Keratinocyte (primary cell): ENCODE measurements at regions not wholly inside any gene's neighbourhood (a gene's known extent, or its start where the extent isn't known, plus 50 kb on each side); places are given as distances from the start of the nearest gene placed in this dataset.

Experiments used
- DNase-seq: peaks from one replicate; pipeline ENCODE4 v3.0.0-alpha.2; 2011; ENCODE audit warnings: low read depth, missing footprints, low spot score
- FAIRE-seq: peaks from 2 replicates; lab custom pipeline; 2011; peaks lifted over from hg19 to GRCh38; lab: Jason Lieb, UNC
- H2AFZ ChIP-seq: 2 replicates; pipeline ENCODE4 v1.6.0; 2012; ENCODE audit warnings: low read length, control low read depth, inconsistent platforms; ENCODE audit not compliant: control insufficient read depth
- H3K27ac ChIP-seq: 2 replicates; pipeline ENCODE4 v1.5.1; 2011; ENCODE audit warnings: low read length; ENCODE audit not compliant: control insufficient read depth, insufficient read depth
- H3K27me3 ChIP-seq: 3 replicates; pipeline ENCODE4 v1.6.0; 2011; ENCODE audit warnings: low read length; ENCODE audit not compliant: control insufficient read depth, insufficient read depth; ENCODE audit errors: extremely low read depth
- H3K36me3 ChIP-seq, 2 experiments: 2 replicates in 1 of 2; 3 replicates in 1 of 2; pipeline ENCODE4 v1.5.1; 2011; ENCODE audit warnings: low read length in 2 of 2, mild to moderate bottlenecking in 1 of 2; ENCODE audit not compliant: control insufficient read depth in 2 of 2, insufficient read depth in 2 of 2; ENCODE audit errors: extremely low read depth in 1 of 2
- H3K4me1 ChIP-seq: 3 replicates; pipeline ENCODE4 v1.5.1; 2011; ENCODE audit warnings: low read length; ENCODE audit not compliant: control insufficient read depth, insufficient read depth; ENCODE audit errors: extremely low read depth
- H3K4me2 ChIP-seq: 3 replicates; pipeline ENCODE4 v1.6.0; 2011; ENCODE audit warnings: low read depth, low read length; ENCODE audit not compliant: control insufficient read depth, insufficient read depth; ENCODE audit errors: extremely low read depth
- H3K4me3 ChIP-seq, 3 experiments: fragments of 200-600 bp in 1 of 3; sonication (generic) in 1 of 3; 2 replicates in 2 of 3; 3 replicates in 1 of 3; pipeline ENCODE4 v1.5.1; 2011 to 2016; ENCODE audit warnings: low read length in 3 of 3, mild to moderate bottlenecking in 3 of 3, control low read depth in 2 of 3, inconsistent platforms in 1 of 3, low read depth in 1 of 3, mixed read lengths in 1 of 3, mixed run types in 1 of 3, moderate library complexity in 1 of 3; ENCODE audit not compliant: control insufficient read depth in 2 of 3, insufficient read depth in 2 of 3; ENCODE audit errors: extremely low read depth in 1 of 3
- H3K79me2 ChIP-seq: 2 replicates; pipeline ENCODE4 v1.6.0; 2012; ENCODE audit warnings: low read length; ENCODE audit not compliant: control insufficient read depth, insufficient read depth
- H3K9ac ChIP-seq: 3 replicates; pipeline ENCODE4 v1.6.0; 2011; ENCODE audit warnings: low read length; ENCODE audit not compliant: control insufficient read depth, insufficient read depth; ENCODE audit errors: extremely low read depth
- H3K9me1 ChIP-seq: 3 replicates; pipeline ENCODE4 v1.6.0; 2011; ENCODE audit warnings: low read length; ENCODE audit not compliant: control insufficient read depth, insufficient read depth; ENCODE audit errors: extremely low read depth
- H3K9me3 ChIP-seq: 2 replicates; pipeline ENCODE4 v1.5.1; 2012; ENCODE audit warnings: low read depth, low read length; ENCODE audit not compliant: control insufficient read depth
- H4K20me1 ChIP-seq: 3 replicates; pipeline ENCODE4 v1.6.0; 2011; ENCODE audit warnings: low read length; ENCODE audit not compliant: control insufficient read depth, insufficient read depth; ENCODE audit errors: extremely low read depth
- EZH2 ChIP-seq: IDR thresholded peaks from one replicate; pipeline ENCODE4 v1.6.1; 2012; ENCODE audit warnings: inconsistent platforms, mild to moderate bottlenecking, low read length, moderate library complexity
- dilution Hi-C: fragments of 300-500 bp; cut with MboI; formaldehyde crosslinking; loops from one replicate; pipeline ENCODE4 v1.7.0; 2020; ENCODE audit warnings: low sequenced_read_pairs; ENCODE audit not compliant: extremely low pct_ligation_motif_present
- TF ChIP-seq, protein P1 (sequence below), 3 experiments: IDR thresholded peaks in 1 of 3; conservative IDR thresholded peaks in 1 of 3; optimal IDR thresholded peaks in 1 of 3; 2 replicates in 2 of 3; 3 replicates in 1 of 3; pipeline versions ENCODE3 to v1.5.1; 2011; ENCODE audit warnings: low read length in 3 of 3, mild to moderate bottlenecking in 3 of 3, moderate library complexity in 2 of 3, control low read depth in 1 of 3, inconsistent platforms in 1 of 3; ENCODE audit not compliant: insufficient read depth in 2 of 3; ENCODE audit errors: extremely low read depth in 1 of 3

GRCh38 chr18:3354506-3354905 lies 92.6 kb downstream of the MYL12B start:
- dilution Hi-C loops = no loop called here
- Histone ChIP-seq H4K20me1 (no peaks in the 10 kb centered on the region), H2AFZ (no peak overlapping the region), H3K4me1 (peaks cover 28% of the 10 kb centered on the region), H3K27ac (no peak overlapping the region), H3K27me3 (no peaks in the 10 kb centered on the region), H3K9ac (no peak overlapping the region), H3K9me1 (no peaks in the 10 kb centered on the region), H3K4me3 (no peak overlapping the region), H3K9me3 (no peaks in the 10 kb centered on the region), H3K36me3 (no peaks in the 10 kb centered on the region), H3K4me2 (no peak overlapping the region), H3K79me2 (no peaks in the 10 kb centered on the region)
- TF ChIP-seq EZH2 = no peak
- TF ChIP-seq, protein P1, sequence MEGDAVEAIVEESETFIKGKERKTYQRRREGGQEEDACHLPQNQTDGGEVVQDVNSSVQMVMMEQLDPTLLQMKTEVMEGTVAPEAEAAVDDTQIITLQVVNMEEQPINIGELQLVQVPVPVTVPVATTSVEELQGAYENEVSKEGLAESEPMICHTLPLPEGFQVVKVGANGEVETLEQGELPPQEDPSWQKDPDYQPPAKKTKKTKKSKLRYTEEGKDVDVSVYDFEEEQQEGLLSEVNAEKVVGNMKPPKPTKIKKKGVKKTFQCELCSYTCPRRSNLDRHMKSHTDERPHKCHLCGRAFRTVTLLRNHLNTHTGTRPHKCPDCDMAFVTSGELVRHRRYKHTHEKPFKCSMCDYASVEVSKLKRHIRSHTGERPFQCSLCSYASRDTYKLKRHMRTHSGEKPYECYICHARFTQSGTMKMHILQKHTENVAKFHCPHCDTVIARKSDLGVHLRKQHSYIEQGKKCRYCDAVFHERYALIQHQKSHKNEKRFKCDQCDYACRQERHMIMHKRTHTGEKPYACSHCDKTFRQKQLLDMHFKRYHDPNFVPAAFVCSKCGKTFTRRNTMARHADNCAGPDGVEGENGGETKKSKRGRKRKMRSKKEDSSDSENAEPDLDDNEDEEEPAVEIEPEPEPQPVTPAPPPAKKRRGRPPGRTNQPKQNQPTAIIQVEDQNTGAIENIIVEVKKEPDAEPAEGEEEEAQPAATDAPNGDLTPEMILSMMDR (optimal IDR thresholded peaks at IDR 0.05 in 1 of 3, IDR thresholded peaks at IDR 0.05 in 1 of 3, conservative IDR thresholded peaks at IDR 0.05 in 1 of 3; ENCODE audit: extremely low read depth in 1 of 3, insufficient read depth in 2 of 3, low read length in 3 of 3) = no peak
- no peak for DNase-seq
- FAIRE-seq = no peak

DNA sequence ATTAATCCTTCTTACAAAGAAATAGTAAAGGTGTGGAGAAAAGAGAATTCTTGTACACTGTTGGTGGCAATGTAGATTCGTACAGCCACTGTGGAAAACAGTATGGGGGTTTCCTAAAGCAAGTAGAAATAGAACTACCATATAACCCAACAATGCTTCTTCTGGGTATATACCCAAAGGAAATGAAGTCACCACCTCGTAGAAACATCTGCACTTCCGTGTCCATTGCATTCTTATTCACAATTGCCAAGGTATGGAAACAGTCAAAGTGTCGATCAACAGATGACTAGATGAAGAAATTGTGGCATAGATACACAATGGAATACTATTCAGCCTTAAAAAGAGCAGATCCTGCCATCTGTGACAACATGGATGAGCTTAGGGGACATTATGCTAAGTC lies 93.4 kb upstream of the TGIF1 start:
- Histone ChIP-seq H3K9me3 (no peaks in the 10 kb centered on the region), H3K27me3 (no peaks in the 10 kb centered on the region), H3K4me2 (no peak overlapping the region), H4K20me1 (no peaks in the 10 kb centered on the region), H3K9ac (no peak overlapping the region), H3K79me2 (no peaks in the 10 kb centered on the region), H2AFZ (no peak overlapping the region), H3K9me1 (no peaks in the 10 kb centered on the region), H3K4me3 (no peak overlapping the region), H3K4me1 (peaks cover 16% of the 10 kb centered on the region), H3K36me3 (no peaks in the 10 kb centered on the region), H3K27ac (no peak overlapping the region)
- dilution Hi-C loops = no loop called here
- TF ChIP-seq EZH2 = no peak
- TF ChIP-seq, protein P1 (optimal IDR thresholded peaks at IDR 0.05 in 1 of 3, IDR thresholded peaks at IDR 0.05 in 1 of 3, conservative IDR thresholded peaks at IDR 0.05 in 1 of 3; ENCODE audit: extremely low read depth in 1 of 3, insufficient read depth in 2 of 3, low read length in 3 of 3) = no peak
- DNase-seq = no peak
- no peak for FAIRE-seq
